HG02938 (cell line): ENCODE measurements at regions not wholly inside any gene's neighbourhood (a gene's known extent, or its start where the extent isn't known, plus 50 kb on each side); places are given as distances from the start of the nearest gene placed in this dataset.

Experiments used
- ATAC-seq: cut with Tn5 transposase; IDR thresholded peaks from one replicate; pipeline ENCODE4 v1.9.1; 2021; ENCODE audit warnings: mild to moderate bottlenecking, moderate library complexity; ENCODE audit not compliant: unreplicated experiment

DNA sequence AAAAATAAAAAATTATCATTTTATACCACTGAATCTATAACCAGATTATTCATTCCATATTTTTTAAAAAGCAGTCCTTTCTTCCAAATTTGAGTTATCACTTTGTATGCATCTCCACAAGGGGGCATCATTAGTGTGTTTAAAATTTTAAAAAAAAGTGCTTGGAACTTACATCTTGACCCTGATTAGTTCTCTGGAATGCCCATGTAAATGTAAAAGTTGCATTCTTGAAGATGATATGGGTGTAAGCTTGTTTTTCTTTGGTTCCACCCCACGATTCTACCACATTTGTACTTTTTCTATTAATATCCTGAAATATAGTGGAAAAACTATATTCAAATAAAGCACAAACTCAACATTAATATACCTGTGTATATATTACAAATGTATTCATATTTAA is 144.9 kb downstream of the ELAPOR2 start:
- no peak for ATAC-seq
